Dendritic cell treated with granulocyte-macrophage colony-stimulating factor and Interleukin-4, amounts not matched to agents 40 ng/mL and 50 ng/mL, for 4 days (primary cell): ENCODE measurements at regions not wholly inside any gene's neighbourhood (a gene's known extent, or its start where the extent isn't known, plus 50 kb on each side); places are given as distances from the start of the nearest gene placed in this dataset.
A peak's percentile ranks its signal among the peaks of the same experiment; 100 is the strongest.

Experiments used
- H3K27ac Mint-ChIP-seq: one replicate; pipeline ENCODE4 v1.8.0; 2022; ENCODE audit warnings: mild to moderate bottlenecking, mixed read lengths
- H3K27me3 Mint-ChIP-seq: one replicate; pipeline ENCODE4 v1.8.0; 2022; ENCODE audit warnings: mild to moderate bottlenecking, mixed read lengths
- H3K36me3 Mint-ChIP-seq: one replicate; pipeline ENCODE4 v1.8.0; 2022; ENCODE audit warnings: low read depth, mixed read lengths
- H3K4me1 Mint-ChIP-seq: one replicate; pipeline ENCODE4 v1.8.0; 2022; ENCODE audit warnings: low read depth, mixed read lengths
- H3K4me3 Mint-ChIP-seq: one replicate; pipeline ENCODE4 v1.8.0; 2022; ENCODE audit warnings: mild to moderate bottlenecking, moderate library complexity, mixed read lengths
- H3K9me3 Mint-ChIP-seq: one replicate; pipeline ENCODE4 v1.8.0; 2022; ENCODE audit warnings: mixed read lengths
- intact Hi-C: fragments of 100-400 bp; cut with micrococcal nuclease; formaldehyde crosslinking; loops from one replicate; pipeline ENCODE4 v1.15.0; 2022

GRCh38 chr16:87058728-87059250, 258.4 kb downstream of the C16orf95 start:
- Mint-ChIP-seq H3K27ac (no peak overlapping the region), H3K27me3 (peaks cover 11% of the 10 kb centered on the region), H3K36me3 (no peaks in the 10 kb centered on the region), H3K9me3 (no peaks in the 10 kb centered on the region), H3K4me1 (peaks cover 32% of the 10 kb centered on the region), H3K4me3 (no peak overlapping the region)
- intact Hi-C loops = no loop called here

GRCh38 chr16:87060034-87060986, 256.9 kb downstream of the C16orf95 start:
- peaks cover 4% of the 10 kb centered on the region for H3K27me3 Mint-ChIP-seq
- H3K27ac Mint-ChIP-seq = peak overlapping the region; percentile 54
- H3K9me3 Mint-ChIP-seq = no peaks in the 10 kb centered on the region
- intact Hi-C loops = loop anchor here (5.0 kb wide), 1 partner anchor 217 kb away; no protein-coding TSS in a partner anchor
- H3K4me1 Mint-ChIP-seq = peaks cover 40% of the 10 kb centered on the region
- no peaks in the 10 kb centered on the region for H3K36me3 Mint-ChIP-seq
- H3K4me3 Mint-ChIP-seq = peak overlapping the region; percentile 45

DNA sequence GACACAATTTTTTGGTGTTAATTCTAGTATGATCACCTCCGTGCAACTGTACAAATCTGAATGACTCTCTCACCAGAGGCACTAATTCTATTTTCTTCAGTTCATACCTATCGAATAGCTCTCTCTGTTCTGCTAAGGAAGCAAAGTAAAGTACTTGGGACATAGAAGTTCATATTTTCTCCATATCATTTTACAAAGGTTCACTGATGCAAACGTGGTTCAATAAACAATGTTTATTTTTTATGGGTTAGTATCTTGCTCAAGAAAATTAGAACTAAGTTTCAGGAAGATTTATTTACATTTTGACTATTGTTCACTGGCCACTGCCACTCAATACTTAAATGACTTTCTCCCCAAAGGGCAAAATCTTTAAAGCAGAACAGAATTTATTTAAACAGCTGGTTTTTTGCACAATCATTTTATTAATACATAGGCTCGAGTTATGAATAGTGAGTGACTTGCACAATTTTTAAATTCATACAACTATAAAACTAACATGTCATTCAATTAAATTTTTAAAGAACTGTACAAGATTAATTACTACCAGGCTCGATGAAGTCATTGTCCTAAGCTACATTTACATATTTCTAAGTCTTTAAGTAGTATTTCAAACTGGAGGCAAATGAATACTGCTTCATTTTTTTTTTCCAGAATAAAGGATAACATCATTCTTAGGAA, 255.8 kb downstream of the C16orf95 start:
- Mint-ChIP-seq H3K9me3 (no peaks in the 10 kb centered on the region), H3K27me3 (peaks cover 4% of the 10 kb centered on the region), H3K36me3 (no peaks in the 10 kb centered on the region), H3K27ac (no peak overlapping the region), H3K4me3 (no peak overlapping the region), H3K4me1 (peaks cover 48% of the 10 kb centered on the region)
- intact Hi-C loops = loop anchor here (5.0 kb wide), 1 partner anchor 216 kb away; no protein-coding TSS in a partner anchor

- peaks cover 48% of the 10 kb centered on the region for H3K4me1 Mint-ChIP-seq
- H3K27me3 Mint-ChIP-seq = peaks cover 4% of the 10 kb centered on the region
- H3K4me3 Mint-ChIP-seq = peak overlapping the region; percentile 13
- intact Hi-C loops = loop anchor here (1.0 to 5.0 kb wide), 2 partner anchors 214 to 500 kb away; no protein-coding TSS in a partner anchor
- no peak overlapping the region for H3K27ac Mint-ChIP-seq
- H3K36me3 Mint-ChIP-seq = no peaks in the 10 kb centered on the region
- H3K9me3 Mint-ChIP-seq = no peaks in the 10 kb centered on the region
Observed at GRCh38 chr16:87062569-87063442, 254.4 kb downstream of the C16orf95 start.

- no peaks in the 10 kb centered on the region for H3K36me3 Mint-ChIP-seq
- peaks cover 5% of the 10 kb centered on the region for H3K27me3 Mint-ChIP-seq
- no peak overlapping the region for H3K27ac Mint-ChIP-seq
- H3K9me3 Mint-ChIP-seq = no peaks in the 10 kb centered on the region
- H3K4me3 Mint-ChIP-seq = no peak overlapping the region
- intact Hi-C loops = loop anchor here (5.0 kb wide), 1 partner anchor 214 kb away; no protein-coding TSS in a partner anchor
- peaks cover 42% of the 10 kb centered on the region for H3K4me1 Mint-ChIP-seq
Observed at GRCh38 chr16:87063543-87063942, 253.6 kb downstream of the C16orf95 start.

DNA sequence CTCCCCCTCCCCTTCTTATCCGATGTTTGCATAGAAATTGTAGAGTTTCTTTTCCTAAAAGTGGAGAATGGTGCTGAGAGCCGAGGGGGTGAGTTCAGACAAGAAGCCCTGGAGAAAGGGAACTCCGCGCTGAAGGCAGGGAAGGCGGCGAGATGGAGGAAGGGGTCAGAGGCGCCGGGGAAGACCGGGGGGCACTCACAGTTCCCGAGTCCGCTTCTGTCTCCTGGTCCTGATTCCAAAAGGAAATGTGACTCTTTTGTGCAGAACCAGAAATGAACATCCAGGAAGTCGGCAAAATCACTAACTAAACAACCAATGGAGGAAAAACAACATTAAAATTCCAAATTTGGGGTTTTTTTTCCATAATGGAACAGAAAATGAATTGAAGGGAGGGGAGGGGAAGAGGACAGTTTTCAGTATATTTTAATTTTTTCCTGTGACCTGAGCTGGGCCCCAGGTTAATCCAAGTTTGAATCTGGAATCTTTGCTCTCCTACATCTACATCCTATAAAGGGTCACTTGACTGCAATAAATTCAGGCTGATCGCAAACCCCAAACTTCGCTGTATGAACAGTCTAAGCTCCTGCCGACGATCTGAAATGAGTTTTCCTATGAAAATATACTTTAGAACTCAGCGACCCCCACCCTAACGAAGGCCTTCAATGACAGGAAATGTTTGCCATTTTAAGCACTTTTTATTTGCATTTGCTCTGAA, 252.3 kb downstream of the C16orf95 start:
- Mint-ChIP-seq H3K4me1 (peaks cover 36% of the 10 kb centered on the region), H3K4me3 (peak overlapping the region; percentile 31), H3K27ac (peak overlapping the region; percentile 54), H3K27me3 (peaks cover 6% of the 10 kb centered on the region), H3K36me3 (no peaks in the 10 kb centered on the region), H3K9me3 (no peaks in the 10 kb centered on the region)
- intact Hi-C loops = loop anchor here (5.0 kb wide), 1 partner anchor 212 kb away; no protein-coding TSS in a partner anchor

DNA sequence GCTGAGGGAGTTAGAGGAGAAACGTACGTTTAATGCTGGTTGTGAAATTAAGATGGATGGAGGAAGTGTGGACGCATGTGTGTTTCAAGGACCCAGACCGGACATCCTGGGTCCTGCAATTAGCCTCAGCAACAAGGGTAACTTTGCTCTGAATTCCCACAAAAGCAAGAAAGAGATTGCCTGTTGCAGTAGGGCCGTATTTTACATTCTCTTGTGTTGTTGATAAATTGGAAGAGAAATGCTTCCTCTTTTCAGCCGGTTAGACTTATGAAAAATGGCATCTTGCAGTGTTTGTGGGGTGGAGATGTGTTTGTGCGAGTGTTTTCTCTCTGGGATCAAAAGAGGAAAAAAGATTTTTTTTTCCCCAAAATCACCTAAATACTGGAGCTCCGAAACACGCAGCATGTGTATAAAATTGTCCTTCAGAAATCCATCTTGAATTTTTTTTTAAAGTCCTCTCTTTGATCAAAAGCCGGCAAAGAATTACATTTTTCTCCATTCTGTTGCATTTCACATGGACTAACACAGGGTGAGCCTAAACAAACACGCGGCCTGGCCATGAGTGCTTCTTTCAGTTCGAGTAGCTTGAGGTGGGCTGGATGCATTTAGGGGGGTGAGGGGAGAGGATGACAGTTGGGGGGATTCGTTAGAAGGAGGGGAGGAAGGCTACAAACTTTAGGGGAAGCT, 251.6 kb downstream of the C16orf95 start:
- H3K27me3 Mint-ChIP-seq = peaks cover 6% of the 10 kb centered on the region
- peaks cover 29% of the 10 kb centered on the region for H3K4me1 Mint-ChIP-seq
- no peaks in the 10 kb centered on the region for H3K36me3 Mint-ChIP-seq
- peak overlapping the region; percentile 54 for H3K27ac Mint-ChIP-seq
- intact Hi-C loops = no loop called here
- no peaks in the 10 kb centered on the region for H3K9me3 Mint-ChIP-seq
- peak overlapping the region; percentile 31 for H3K4me3 Mint-ChIP-seq

DNA sequence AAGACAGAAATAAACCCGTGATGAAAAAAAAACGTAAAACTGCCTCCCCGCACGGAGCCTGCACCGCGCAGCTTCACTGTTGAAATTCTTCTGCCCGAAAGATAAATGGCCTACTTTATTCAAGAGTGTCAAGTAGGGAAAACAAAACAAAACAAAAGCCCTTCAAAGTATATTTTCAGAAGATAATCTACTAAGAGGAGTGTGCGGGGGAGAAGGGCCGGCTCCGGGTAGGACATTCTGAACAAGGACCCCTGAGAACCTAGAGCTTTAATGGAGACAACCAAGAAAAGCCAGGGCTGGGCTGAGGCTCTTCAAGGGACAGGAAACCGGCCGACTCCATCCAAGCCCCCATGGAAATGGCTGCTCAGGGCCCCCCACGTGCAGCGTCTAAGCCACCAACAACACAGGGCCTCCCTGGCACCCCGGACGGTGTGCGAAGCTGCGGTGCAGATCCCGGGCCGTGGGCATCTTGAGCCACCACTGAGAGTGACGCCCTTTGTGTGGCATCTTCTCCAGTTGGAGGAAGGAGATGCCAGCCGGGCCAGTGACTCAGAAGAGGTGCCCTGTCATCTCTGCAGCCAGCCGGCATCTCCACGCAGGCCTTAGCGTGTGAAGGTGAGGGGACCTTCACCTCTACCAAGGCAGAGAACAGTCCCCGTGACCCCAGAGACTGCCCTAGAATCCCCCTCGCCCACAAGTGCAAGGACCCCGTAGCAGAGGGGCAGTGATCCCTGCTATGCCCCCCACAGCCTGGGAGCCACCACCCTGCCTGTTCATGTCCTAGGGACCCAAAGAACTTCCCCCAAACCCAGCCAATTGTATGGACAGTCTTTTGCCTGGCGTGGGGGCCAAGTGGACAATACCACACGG, 250.8 kb downstream of the C16orf95 start:
- Mint-ChIP-seq H3K9me3 (no peaks in the 10 kb centered on the region), H3K27ac (peak overlapping the region; percentile 54), H3K36me3 (no peaks in the 10 kb centered on the region), H3K4me1 (peaks cover 23% of the 10 kb centered on the region), H3K27me3 (peaks cover 6% of the 10 kb centered on the region), H3K4me3 (no peak overlapping the region)
- intact Hi-C loops = no loop called here

DNA sequence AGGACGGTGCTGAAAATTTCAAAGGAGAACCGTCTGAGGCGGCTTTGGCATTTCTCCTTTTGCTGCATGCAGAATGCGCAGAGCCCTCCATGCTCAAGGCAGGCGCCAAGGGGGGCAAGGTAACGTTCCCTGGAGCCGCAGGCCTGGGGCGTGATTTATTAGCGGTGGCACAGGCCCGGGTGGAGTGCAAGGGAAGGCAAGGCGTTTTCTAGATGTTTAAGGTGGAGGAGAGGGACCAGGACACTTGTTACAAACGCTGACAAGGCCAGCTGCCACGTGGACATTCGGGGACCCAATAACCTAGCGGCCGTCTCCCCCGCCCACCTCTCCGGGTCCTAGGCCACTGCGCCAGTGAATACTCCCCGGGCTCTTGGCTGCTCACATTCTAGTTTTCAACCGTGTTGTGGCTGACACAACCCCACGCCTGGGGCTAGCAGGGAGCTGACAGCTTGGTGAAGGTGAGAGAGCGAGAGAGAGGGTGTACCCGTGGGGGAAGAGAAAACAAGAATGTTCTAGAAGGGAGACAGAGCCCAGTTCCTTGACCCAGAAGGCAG, 250.1 kb downstream of the C16orf95 start:
- peaks cover 23% of the 10 kb centered on the region for H3K4me1 Mint-ChIP-seq
- H3K36me3 Mint-ChIP-seq = no peaks in the 10 kb centered on the region
- no peak overlapping the region for H3K4me3 Mint-ChIP-seq
- intact Hi-C loops = no loop called here
- H3K27me3 Mint-ChIP-seq = peaks cover 6% of the 10 kb centered on the region
- H3K27ac Mint-ChIP-seq = no peak overlapping the region
- H3K9me3 Mint-ChIP-seq = no peaks in the 10 kb centered on the region

DNA sequence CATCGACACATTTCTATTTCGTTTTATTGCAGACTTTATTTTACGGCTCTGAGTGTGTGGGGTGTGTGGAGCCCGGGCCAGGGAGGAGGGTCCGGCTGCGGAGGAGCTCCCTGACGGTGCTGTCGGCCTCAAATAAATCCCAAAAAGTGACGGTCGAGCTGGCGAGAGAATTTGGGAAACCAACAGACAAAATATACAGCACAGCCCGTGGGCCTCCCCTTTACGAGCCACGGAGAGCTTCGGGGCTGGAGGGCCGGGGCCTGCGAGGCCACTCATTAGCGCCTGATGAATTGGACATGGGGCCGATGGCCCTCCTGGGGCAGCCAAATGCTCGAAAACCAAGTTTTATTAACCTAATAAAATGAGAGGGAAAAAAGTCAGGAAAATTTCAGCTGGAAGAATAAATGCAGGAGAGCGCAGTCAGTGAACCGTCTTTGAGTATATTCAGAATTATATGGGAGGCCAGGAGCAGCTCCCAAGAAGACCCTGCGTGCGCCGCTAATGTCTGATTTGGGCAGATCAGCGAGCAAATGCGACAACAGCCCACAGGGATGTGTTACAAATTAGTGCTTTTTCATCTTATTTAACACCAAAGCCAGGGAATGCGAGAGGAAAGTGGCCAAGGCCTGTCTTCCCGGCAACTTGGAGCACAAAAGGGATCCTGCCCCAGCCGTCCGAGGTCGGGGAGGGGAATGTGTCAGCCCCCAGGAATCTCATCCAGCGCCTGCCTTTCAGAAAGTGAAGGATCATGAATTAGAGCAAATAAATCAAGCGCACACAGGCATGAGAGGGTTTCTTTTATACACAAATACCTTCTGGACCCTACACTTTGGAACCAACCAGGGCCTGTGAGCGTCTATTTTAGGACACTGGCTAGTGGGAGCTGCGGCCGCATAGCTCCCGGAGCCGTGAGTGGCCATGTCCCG, 249.1 kb downstream of the C16orf95 start:
- H3K27ac Mint-ChIP-seq = no peak overlapping the region
- intact Hi-C loops = no loop called here
- no peaks in the 10 kb centered on the region for H3K9me3 Mint-ChIP-seq
- peaks cover 6% of the 10 kb centered on the region for H3K27me3 Mint-ChIP-seq
- H3K4me1 Mint-ChIP-seq = peaks cover 16% of the 10 kb centered on the region
- H3K4me3 Mint-ChIP-seq = no peak overlapping the region
- H3K36me3 Mint-ChIP-seq = no peaks in the 10 kb centered on the region

- no peak overlapping the region for H3K27ac Mint-ChIP-seq
- peaks cover 16% of the 10 kb centered on the region for H3K4me1 Mint-ChIP-seq
- intact Hi-C loops = no loop called here
- H3K36me3 Mint-ChIP-seq = no peaks in the 10 kb centered on the region
- H3K4me3 Mint-ChIP-seq = no peak overlapping the region
- peaks cover 6% of the 10 kb centered on the region for H3K27me3 Mint-ChIP-seq
- H3K9me3 Mint-ChIP-seq = no peaks in the 10 kb centered on the region
Observed at GRCh38 chr16:87068762-87069150, 248.4 kb downstream of the C16orf95 start.
